IPS-18c (cell line): ENCODE measurements at regions not wholly inside any gene's neighbourhood (a gene's known extent, or its start where the extent isn't known, plus 50 kb on each side); places are given as distances from the start of the nearest gene placed in this dataset.

ENCODE experiments used
- H3K4me3 ChIP-seq: 2 replicates; pipeline ENCODE4 v1.7.0; 2013; ENCODE audit warnings: low read depth, mild to moderate bottlenecking, low read length, moderate library complexity; ENCODE audit not compliant: insufficient read depth
- H3K9me3 ChIP-seq: one replicate; pipeline ENCODE4 v1.6.1; 2013; ENCODE audit warnings: mild to moderate bottlenecking, low read length, moderate library complexity; ENCODE audit not compliant: control insufficient read depth, insufficient read depth

- no peaks in the 10 kb centered on the region for H3K9me3 ChIP-seq
- no peak overlapping the region for H3K4me3 ChIP-seq
Observed at GRCh38 chr6:105578179-105578707, 175.4 kb upstream of the PREP start.

- Histone ChIP-seq H3K4me3 (no peak overlapping the region), H3K9me3 (no peaks in the 10 kb centered on the region)
Observed at GRCh38 chr6:105573556-105573955, 170.7 kb upstream of the PREP start.

GRCh38 chr6:105573138-105573537 lies 170.3 kb upstream of the PREP start:
- Histone ChIP-seq H3K4me3 (no peak overlapping the region), H3K9me3 (no peaks in the 10 kb centered on the region)

- Histone ChIP-seq H3K9me3 (no peaks in the 10 kb centered on the region), H3K4me3 (no peak overlapping the region)
Observed at GRCh38 chr6:105570416-105570815, 167.5 kb upstream of the PREP start.

GRCh38 chr6:105569706-105570105 lies 166.8 kb upstream of the PREP start:
- H3K4me3 ChIP-seq = no peak overlapping the region
- H3K9me3 ChIP-seq = no peaks in the 10 kb centered on the region

- Histone ChIP-seq H3K4me3 (no peak overlapping the region), H3K9me3 (no peaks in the 10 kb centered on the region)
Observed at GRCh38 chr6:105568751-105569150, 165.9 kb upstream of the PREP start.

GRCh38 chr6:105568142-105568541 lies 165.3 kb upstream of the PREP start:
- no peaks in the 10 kb centered on the region for H3K9me3 ChIP-seq
- no peak overlapping the region for H3K4me3 ChIP-seq

- no peak overlapping the region for H3K4me3 ChIP-seq
- H3K9me3 ChIP-seq = no peaks in the 10 kb centered on the region
Observed at GRCh38 chr6:105567140-105567539, 164.3 kb upstream of the PREP start.

GRCh38 chr6:105566503-105566902 lies 163.6 kb upstream of the PREP start:
- Histone ChIP-seq H3K4me3 (no peak overlapping the region), H3K9me3 (no peaks in the 10 kb centered on the region)

GRCh38 chr6:105564121-105564902 lies 161.4 kb upstream of the PREP start:
- Histone ChIP-seq H3K4me3 (no peak overlapping the region), H3K9me3 (no peaks in the 10 kb centered on the region)

- H3K9me3 ChIP-seq = no peaks in the 10 kb centered on the region
- H3K4me3 ChIP-seq = no peak overlapping the region
Observed at GRCh38 chr6:105562027-105562426, 159.1 kb upstream of the PREP start.

- Histone ChIP-seq H3K4me3 (no peak overlapping the region), H3K9me3 (no peaks in the 10 kb centered on the region)
Observed at GRCh38 chr6:105561486-105561885, 158.6 kb upstream of the PREP start.

- Histone ChIP-seq H3K9me3 (no peaks in the 10 kb centered on the region), H3K4me3 (no peak overlapping the region)
Observed at GRCh38 chr6:105560611-105561066, 157.8 kb upstream of the PREP start.

- no peak overlapping the region for H3K4me3 ChIP-seq
- H3K9me3 ChIP-seq = no peaks in the 10 kb centered on the region
Observed at GRCh38 chr6:105557291-105557690, 154.4 kb upstream of the PREP start.

GRCh38 chr6:105553171-105553570 lies 150.3 kb upstream of the PREP start:
- no peaks in the 10 kb centered on the region for H3K9me3 ChIP-seq
- H3K4me3 ChIP-seq = no peak overlapping the region

- H3K9me3 ChIP-seq = no peaks in the 10 kb centered on the region
- no peak overlapping the region for H3K4me3 ChIP-seq
Observed at GRCh38 chr6:105550955-105551620, 148.2 kb upstream of the PREP start.

- no peaks in the 10 kb centered on the region for H3K9me3 ChIP-seq
- no peak overlapping the region for H3K4me3 ChIP-seq
Observed at GRCh38 chr6:105546754-105547153, 143.9 kb upstream of the PREP start.
